Activated T-cell treated with anti-CD3 and anti-CD28 coated beads, Interleukin-2, amount 50 U/mL, for 1 hour (primary cell): ENCODE measurements at regions not wholly inside any gene's neighbourhood (a gene's known extent, or its start where the extent isn't known, plus 50 kb on each side); places are given as distances from the start of the nearest gene placed in this dataset.
"Not testable (repeated sequence)": the region's sequence is repeated elsewhere in the genome, so short reads cannot be mapped to it uniquely, and the experiment has no call there.

Experiments used
- DNase-seq: peaks from one replicate; pipeline ENCODE4 v3.0.0-alpha.2; 2020

DNA sequence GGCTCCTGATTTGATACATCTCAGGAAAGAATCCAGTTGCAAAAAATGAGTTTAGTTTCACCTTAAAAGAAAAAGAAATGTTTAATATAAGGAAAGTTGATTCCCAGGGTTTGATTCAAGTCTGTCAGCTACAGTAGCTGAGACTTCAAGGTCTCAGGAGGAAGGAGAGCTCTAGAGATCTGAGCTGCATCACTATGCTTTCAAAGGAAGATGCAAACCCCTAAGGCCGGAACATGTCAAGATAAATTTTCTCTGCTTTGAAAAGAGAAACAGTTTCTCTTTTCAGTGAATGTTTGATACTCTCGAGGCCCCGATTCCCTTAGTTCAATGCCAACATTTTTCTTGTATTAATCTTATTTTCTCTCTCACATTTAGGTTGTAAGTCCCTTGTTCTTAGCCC lies 128.6 kb downstream of the RGPD3 start:
- DNase-seq = no peak

DNA sequence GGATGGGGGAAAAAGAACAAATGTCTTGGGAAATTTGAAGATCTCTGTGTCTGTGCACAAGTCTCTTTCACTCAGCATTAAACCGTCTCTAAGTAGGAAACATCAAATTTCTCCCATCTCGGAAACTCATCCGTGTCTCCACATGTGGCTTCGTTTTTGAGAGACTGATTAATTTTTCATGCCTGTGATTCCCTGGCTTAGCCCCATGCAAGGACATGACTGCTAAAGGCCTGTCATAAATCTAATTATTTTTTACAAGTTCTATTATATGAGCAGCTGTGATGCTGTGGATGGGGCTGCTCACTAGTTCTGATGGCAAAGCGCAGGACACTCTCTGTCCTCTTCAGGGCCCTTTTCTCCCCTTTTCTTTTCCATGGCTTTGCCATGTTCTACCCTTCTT lies 129.1 kb downstream of the RGPD3 start:
- DNase-seq = no peak

DNA sequence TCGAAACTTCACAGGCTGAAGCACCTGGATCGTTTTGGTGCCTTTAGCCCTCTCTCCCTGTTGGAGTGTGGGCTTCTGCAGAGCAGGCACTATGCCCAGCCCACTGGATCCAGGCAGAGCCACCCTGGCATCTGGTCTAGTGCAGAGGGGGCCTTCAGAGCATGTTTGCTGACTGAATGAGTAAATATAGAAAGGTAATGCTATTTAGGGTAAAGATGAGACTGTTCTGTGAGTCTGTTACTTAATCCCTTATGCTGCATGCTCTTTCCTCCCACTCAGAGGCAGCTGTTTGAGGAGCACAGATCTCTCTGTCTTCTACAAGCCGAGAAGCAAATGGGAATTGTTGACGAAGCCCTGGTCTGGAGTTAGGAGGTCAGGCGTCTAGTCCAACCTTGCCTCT lies 130.2 kb downstream of the RGPD3 start:
- no peak for DNase-seq

DNA sequence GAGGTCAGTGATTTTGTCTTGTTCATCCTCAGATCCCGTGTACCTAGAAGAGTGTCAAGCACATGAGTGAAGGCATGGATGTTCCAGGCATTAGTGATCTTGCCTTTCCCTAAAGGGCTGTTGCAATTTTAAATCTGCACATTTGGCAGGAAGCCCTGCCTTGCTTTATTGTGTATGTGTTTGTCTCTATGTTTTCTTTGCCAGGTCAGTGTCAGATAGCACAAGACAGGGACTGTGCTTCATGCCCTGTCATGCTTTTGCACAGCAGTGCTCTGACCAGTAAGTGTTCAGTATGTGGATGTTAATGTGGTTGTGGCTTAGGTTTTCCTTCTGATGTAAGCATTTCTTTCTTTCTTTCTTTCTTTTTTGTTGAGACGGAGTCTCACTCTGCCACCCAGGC lies 131.5 kb downstream of the RGPD3 start:
- DNase-seq = no peak

DNA sequence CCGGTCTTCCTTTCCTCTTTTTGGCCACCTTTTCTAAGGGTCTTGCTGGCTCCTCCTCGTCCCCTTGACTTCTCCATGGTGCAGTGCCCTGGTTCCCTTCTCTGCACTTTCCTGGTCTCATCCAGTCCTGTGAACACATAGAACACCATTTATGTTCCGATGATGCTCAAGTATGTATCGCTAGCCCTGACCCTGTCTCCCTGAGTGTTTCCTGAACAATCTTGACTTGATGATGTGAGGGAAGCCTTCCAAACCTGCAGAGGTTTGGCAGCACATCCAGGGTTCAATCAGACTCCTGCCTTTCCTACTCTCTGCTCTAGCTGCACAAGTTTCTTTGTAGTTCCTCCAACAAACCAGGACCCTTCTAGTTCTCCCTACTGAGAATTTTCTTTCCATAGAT lies 132.1 kb downstream of the RGPD3 start:
- DNase-seq = no peak

DNA sequence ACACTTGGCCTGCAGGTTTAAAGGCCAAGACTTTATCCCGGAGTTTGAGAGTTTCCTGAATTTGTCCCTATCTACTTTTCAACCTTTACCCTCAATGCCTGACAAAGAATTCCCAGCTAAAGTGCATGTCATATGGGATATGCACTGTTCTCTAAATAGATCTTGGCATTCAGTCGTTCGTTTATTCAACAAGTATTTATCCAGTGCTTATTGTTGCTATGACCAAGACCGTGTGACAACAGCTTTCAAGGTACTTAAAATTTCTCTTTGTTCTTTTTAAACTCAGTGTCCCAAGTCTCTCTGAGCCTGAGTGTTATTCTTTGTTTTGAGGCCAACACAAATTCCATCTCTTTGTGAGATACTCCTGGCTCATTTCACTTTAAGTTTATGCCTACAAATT lies 133.4 kb downstream of the RGPD3 start:
- no peak for DNase-seq

DNA sequence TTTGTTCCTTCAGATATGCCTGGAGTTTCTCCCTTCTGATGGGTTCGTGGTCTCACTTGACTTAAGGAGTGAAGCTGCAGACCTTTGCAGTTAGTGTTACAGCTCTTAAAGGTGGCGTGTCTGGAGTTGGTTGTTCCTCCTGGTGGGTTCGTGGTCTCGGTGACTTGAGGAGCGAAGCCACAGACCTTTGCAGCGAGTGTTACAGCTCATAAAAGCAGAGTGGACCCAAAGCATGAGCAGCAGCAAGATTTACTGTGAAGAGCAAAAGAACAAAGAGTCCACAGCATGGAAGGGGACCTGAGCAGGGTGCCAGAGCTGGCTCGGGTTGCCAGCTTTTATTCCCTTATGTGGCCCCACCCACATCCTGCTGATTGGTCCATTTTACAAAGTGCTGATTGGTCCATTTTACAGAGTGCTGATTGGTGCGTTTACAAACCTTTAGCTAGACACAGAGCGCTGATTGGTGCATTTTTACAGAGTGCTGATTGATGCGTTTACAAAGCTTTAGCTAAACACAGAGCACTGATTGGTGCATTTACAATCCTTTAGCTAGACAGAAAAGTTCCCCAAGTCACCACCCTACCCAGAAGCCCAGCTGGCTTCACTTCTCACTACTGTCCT lies 134.8 kb downstream of the RGPD3 start:
- DNase-seq = not testable (repeated sequence)

DNA sequence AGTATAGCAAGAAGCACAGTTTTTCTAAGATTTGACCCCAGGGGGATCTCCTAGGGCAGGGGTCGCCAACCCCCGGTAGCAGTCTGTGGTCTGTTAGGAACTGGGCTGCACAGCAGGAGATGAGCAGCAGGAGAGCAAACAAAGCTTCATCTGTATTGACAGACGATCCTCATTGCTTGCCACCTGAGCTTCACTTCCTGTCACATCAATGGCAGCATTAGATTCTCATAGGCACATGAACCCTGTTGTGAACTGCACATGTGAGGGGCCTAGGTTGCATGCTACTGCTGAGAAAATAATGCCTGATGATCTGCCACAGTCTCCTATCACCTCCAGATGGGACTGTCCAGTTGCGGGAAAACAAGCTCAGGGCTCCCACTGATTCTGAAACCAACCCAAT lies 136.2 kb downstream of the RGPD3 start:
- no peak for DNase-seq

DNA sequence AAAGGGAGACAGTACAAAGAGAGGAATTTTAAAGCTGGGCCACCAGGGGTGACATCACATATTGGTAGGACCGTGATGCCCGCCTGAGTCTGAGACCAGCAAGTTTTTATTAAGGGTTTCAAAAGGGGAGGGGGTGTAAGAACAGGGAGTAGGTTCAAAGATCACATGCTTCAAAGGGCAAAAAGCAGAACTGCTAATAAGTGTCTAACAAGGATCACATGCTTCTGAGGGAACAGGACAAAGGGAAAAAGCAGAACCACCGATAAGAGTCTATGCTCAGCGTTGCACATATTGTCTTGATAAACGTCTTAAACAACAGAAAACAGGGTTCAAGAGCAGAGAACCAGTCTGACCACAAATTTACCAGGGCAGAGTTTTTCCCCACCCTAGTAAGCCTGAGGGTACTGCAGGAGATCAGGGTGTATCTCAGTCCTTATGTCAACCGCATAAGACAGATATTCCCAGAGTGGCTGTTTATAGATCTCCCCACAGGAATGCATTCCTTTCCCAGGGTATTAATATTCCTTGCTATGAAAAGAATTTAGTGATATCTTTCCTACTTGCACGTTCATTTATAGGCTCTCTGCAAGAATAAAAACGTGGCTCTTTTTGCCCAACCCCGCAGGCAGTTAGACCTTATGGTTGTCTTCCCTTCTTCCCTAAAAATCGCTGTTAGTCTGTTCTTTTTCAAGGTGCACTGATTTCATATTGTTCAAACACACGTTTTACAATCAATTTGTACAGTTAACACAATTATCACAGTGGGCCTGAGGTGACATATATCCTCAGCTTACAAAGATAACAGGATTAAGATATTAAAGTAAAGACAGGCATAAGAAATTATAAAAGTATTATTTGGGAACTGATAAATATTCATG lies 136.5 kb upstream of the UXS1 start:
- DNase-seq = not testable (repeated sequence)

DNA sequence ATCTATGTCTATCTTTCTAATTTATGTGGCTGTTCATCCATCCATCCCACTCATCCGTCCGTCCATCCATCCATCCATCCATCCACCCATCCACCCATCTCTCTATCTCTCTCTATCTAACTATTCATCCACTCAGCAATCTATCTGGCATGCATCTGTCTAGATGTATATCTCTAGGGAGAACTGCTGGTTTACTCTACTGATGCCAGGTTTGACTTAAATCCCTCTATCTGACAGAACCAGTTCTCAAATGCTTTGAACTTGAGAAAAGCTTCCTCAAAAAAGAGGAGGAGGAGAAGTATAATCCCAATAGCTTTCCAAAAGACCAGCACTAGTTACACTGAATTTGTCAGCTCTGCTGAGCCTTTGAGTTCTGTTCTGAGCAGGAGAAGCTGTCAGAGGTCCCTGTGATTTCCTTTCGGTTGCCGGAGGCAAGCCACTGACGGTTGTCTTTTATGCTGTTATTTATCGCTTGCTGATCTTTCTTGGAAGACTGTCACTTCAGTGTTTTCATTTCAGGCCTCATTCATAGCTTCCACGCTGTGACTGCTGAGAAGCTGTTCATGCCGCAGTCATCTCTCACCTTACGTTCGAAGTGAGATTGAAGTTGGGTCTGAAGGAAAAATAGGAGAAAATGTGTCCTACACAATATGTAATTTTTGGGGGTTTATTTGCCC lies 129.4 kb upstream of the UXS1 start:
- no peak for DNase-seq

DNA sequence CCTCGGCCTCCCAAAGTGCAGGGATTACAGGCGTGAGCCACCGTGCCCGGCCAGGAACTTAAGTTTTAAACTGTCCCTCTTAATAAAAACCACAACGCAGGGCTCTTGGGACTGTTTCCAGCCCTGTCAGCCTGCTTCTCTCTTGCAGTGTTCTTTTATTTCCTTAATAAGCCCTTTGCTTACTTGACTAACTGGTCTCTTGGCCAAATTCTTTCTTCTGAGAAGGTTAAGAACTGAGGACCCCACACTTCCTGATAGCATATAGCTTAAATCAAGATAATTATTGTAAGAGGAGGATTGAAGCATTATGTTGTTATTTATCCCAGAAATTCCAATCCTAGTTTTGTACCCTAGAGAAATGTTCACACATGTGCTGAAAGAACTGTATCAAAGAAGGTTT lies 128.2 kb upstream of the UXS1 start:
- DNase-seq = no peak

DNA sequence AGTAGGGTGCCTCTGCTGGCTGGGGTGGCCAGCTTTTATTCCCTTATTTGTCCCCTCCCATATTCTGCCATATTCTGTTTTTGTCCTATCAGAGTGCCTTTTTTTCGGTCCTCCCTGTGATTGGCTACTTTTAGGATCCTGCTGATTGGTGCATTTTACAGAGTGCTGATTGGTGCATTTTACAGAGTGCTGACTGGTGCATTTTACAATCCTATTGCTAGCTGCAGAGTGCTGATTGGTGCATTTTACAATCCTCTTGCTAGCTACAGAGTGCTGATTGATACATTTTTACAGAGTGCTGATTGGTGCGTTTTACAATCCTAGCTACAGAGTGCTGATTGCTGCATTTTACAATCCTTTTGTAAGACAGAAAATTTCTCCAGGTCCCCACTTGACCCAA lies 126.3 kb upstream of the UXS1 start:
- not testable (repeated sequence) for DNase-seq

DNA sequence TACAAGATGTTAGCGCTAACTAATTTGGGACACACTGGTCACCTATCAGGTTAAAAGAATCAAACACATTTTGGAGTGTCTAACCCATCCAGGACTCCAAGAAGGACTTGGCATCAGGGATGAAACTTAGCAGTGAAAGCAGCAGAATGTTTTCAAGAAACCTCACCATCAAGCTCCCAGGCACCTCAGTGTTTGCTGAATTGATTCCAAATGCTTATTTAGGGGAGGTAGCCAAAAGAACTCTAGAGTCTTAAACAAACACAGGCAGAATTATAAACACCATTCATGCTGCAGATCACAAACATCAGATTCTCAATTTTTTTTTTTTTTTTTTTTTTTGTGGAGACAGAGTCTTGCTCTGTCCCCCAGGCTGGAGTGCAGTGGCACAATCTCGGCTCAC lies 122.8 kb upstream of the UXS1 start:
- DNase-seq = no peak

DNA sequence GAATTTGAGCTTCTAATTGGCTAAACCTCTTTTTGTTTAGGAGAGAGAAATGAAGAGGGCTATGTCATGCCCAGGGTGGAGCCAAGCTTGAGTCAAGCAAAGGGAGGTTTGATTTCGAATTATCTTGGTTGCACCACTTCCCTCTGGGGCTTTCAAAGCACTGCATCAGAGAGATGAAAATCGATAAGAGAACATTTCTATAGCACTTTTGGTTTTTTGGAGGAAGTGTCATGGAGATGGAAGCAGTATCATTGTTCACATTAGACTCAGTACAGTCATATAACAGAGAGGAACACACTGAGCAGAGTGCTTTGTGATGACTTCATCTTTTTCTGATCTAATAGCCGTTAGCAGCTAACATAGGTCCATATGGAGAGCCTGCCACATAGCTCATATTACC lies 120.3 kb upstream of the UXS1 start:
- no peak for DNase-seq

DNA sequence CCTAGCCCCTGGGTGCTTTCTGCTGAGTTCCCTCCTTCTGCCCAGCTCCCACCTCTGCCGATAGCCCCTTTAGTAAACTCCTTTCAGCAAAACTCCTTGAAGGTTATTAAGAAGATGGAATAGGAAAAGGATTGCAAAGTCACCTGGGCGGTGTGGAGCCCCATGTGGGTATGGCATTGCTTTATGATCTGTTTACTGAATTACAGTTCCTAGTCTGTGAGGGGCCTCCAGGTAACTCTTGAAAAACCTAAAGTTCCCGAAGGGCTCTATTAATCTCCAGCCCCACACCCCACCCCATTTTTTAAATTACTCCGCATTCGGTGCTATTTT lies 116.9 kb upstream of the UXS1 start:
- no peak for DNase-seq

DNA sequence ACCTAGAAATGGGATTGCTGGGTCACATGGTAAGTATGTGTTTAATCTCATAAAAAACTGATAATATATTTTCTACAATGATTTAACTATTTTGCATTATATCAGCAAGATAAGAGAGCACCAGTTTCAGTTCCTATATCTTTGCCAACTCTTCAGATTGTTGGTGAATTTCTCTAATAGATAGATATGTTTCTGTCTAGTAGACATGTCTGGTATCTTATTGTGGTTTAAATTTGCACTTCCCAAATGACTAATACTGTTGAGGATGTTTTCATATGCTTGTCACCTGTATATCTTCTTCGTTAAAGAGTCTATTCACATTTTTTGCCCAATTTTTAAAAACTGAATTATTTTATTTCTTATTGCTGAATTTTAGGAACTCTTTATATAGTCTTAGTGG lies 113.8 kb upstream of the UXS1 start:
- no peak for DNase-seq

DNA sequence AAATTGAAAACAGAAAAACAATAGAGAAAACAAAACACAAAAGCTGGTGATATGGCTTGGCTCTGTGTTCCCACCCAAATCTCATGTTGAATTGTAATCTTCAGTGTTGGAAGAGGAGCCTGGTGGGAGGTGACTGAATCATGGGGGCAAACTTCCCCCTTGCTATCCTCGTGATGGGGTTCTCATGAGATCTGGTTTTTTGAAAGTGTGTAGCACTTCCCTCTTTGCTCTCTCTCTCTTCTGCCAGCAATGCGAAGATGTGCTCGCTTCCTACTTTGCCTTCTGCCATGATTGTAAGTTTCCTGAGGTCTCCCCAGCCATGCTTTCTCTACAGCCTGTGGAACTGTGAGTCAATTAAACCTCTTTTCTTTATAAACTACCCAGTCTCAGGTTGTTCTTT lies 112.3 kb upstream of the UXS1 start:
- no peak for DNase-seq

DNA sequence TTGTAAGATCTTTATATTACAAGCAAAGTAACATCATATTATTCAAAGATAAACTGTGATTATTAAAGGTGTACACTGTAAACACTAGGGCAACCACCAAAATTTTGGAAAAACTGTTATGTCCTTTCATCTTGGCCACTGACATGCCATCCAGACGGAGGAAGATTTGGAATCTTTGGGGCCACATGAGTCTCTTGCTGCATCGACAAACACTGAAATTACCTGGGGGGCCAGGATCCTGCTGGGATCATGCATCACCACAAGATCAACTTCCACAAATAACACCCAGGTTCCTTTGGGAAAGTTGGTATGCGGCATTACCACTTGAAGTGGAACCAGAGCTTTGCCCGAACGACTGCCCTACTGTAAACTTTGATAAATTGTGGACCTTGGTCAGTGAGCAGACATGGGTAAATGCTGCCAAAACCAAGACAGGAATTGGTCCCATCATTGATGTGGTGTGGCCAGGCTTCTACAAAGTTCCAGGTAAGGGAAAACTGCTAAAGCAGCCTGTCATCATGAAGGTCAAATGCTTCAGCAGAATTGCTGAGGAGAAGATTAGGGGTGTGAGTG lies 110.6 kb upstream of the UXS1 start:
- DNase-seq = no peak

DNA sequence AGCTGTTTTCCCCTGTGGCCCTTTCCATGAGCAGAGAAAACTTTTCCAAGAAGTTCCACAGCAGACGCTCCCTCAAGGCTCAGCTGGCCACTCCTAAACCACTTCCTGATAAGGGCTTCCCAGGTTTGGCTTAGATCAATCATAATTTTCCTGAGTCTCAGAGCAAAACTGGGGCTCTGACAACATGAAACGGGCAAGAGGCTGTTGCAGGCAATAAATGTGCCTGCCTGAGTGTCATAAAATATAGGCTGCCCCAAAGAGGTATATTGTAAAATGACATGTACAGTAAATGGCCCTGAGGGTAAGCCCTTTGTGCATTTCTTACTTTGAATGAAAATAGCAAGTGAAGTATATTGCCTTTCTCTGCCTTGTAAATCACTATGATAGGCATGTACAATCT lies 105.6 kb upstream of the UXS1 start:
- DNase-seq = no peak

DNA sequence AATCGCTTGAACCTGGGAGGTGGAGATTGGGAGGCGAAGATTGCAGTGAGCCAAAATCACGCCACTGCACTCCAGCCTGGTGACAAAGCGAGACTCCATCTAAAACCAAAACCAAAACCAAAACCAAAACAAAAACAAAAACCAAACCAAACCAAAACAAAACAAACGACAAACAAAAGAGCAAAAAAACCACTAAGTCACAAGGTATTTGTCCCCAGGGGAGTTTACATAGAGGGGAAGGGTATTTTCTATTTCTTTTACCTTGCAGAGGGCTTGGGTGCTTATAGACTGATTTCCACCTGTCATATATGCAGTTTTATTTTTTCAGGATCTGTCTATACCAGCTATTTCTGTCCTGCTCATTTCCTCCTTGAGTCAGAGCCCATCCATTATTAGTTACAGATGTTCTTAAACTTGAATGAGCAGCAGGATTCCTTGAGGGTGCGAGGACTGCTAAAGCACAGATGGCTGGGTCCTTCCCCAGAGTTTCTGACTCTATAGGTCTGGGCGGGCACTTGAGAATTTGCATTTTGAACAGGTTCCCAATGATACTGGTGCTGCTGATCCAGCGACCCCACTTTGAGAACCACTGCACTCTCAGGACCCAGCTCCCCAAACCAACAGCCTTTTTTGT lies 102.2 kb upstream of the UXS1 start:
- DNase-seq = no peak

DNA sequence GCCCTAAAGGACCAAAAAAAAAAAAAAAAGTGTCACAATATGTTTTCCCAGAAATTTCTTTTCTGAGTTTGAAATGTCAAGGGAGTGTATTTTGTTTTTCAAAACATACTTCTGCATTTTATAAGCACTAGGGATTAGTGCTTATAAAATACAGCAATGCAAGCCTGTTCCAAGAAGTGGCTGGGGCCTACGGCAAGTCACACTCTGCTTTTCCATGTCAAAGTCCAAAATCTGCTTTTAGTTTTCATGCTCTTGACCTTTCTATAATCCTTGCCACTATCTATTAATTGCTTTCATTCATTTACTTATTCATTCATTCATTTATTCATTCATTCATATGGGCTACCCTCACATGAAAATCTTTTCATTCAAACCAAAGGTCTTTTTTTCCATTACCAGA lies 100.1 kb upstream of the UXS1 start:
- no peak for DNase-seq

DNA sequence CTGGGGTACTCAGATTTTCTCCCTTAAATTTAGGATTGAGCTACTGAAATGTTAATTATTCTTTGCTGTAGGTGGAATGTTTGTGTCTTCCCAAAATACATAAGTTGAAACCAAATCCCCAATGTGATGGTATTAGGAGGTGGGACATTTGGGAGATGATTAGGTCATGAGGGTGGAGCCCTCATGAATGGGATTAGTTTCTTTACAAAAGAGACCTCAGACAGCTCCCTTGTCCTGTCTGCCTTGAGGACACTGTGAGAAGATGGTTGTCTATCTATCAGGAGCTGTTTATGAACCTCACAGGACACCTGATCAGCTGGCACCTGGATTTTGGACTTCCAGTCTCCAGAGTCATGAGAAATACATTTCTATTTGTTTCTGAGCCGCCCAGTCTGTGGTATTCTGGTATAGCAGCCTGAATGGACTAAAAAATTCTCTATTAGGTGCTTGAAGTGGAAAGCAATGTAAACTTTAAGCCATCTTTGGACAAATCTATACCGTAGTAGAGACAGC lies 99.2 kb upstream of the UXS1 start:
- DNase-seq = no peak

DNA sequence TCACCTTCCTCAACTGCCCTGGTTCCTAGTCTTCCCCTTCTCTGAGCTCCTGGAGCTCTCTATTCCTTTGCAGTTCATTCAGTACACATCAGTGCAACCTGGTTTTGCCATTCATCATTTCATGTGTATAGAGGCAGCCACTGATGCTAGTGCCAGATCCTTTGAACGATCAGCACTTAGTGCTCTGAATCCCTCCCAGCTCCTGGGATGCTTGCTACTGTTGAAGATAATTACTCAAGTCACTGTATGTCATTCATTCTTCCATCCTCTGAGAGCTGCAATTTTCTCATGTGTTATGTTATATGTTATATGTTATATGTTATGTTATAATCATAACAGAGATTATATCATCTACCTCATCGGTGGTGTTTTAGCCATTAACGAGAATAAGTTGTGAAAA lies 98.5 kb upstream of the UXS1 start:
- no peak for DNase-seq
